HepG2 (cell line): ENCODE measurements at regions not wholly inside any gene's neighbourhood (a gene's known extent, or its start where the extent isn't known, plus 50 kb on each side); places are given as distances from the start of the nearest gene placed in this dataset.

Source experiments
- ATF3 ChIP-seq: sonication (generic); formaldehyde crosslinking; IDR thresholded peaks from 2 replicates; pipeline ENCODE4 v1.4.0; 2020; ENCODE audit warnings: missing genetic modification reagents
- CEBPZ ChIP-seq: IDR thresholded peaks from 2 replicates; pipeline ENCODE4 v1.6.1; 2012; ENCODE audit warnings: low read length, improper control_type of control experiment
- HDAC2 ChIP-seq: sonication (generic); formaldehyde crosslinking; IDR thresholded peaks from 2 replicates; pipeline ENCODE4 v1.4.0; 2020; ENCODE audit warnings: missing genetic modification reagents
- JUNB ChIP-seq: sonication (generic); formaldehyde crosslinking; IDR thresholded peaks from 2 replicates; pipeline ENCODE4 v1.8.0; 2022; ENCODE audit warnings: missing genetic modification reagents, mild to moderate bottlenecking, borderline replicate concordance
- POLR2A ChIP-seq, 2 experiments: IDR thresholded peaks; 2 replicates each; pipeline ENCODE4 v1.6.1; 2011; ENCODE audit warnings: low read depth in 2 of 2, low read length in 2 of 2, mild to moderate bottlenecking in 1 of 2, moderate library complexity in 1 of 2; ENCODE audit not compliant: insufficient read depth in 1 of 2
- SALL1 ChIP-seq: sonication (generic); formaldehyde crosslinking; IDR thresholded peaks from 2 replicates; pipeline ENCODE4 v1.8.0; 2022; ENCODE audit warnings: mild to moderate bottlenecking, missing genetic modification reagents
- ZNF24 ChIP-seq: fragments of 450-650 bp; IDR thresholded peaks from 2 replicates; pipeline ENCODE4 v1.6.1; 2017; ENCODE audit warnings: antibody characterized with exemption, mild to moderate bottlenecking
- ZNF746 ChIP-seq: sonication (generic); formaldehyde crosslinking; IDR thresholded peaks from 2 replicates; pipeline ENCODE4 v1.8.0; 2022; ENCODE audit warnings: mild to moderate bottlenecking, missing genetic modification reagents

- TF ChIP-seq ZNF746 (CRISPR knock-in tag) (no peak), JUNB (CRISPR knock-in tag) (no peak), POLR2A (IDR thresholded peaks at IDR 0.05; ENCODE audit: insufficient read depth in 1 of 2, low read depth in 2 of 2, low read length in 2 of 2) (no peak), ZNF24 (no peak), ATF3 (CRISPR knock-in tag) (no peak), HDAC2 (CRISPR knock-in tag) (no peak), CEBPZ (no peak), SALL1 (CRISPR knock-in tag) (no peak)
Measured at GRCh38 chr1:71166178-71167173, 85.6 kb upstream of the ZRANB2 start.
